H1 (cell line): ENCODE measurements at regions not wholly inside any gene's neighbourhood (a gene's known extent, or its start where the extent isn't known, plus 50 kb on each side); places are given as distances from the start of the nearest gene placed in this dataset.

Source experiments
- RFX5 ChIP-seq: IDR thresholded peaks from 2 replicates; pipeline ENCODE4 v1.6.1; 2011; ENCODE audit warnings: low read depth, low read length, improper control_type of control experiment, borderline replicate concordance

DNA sequence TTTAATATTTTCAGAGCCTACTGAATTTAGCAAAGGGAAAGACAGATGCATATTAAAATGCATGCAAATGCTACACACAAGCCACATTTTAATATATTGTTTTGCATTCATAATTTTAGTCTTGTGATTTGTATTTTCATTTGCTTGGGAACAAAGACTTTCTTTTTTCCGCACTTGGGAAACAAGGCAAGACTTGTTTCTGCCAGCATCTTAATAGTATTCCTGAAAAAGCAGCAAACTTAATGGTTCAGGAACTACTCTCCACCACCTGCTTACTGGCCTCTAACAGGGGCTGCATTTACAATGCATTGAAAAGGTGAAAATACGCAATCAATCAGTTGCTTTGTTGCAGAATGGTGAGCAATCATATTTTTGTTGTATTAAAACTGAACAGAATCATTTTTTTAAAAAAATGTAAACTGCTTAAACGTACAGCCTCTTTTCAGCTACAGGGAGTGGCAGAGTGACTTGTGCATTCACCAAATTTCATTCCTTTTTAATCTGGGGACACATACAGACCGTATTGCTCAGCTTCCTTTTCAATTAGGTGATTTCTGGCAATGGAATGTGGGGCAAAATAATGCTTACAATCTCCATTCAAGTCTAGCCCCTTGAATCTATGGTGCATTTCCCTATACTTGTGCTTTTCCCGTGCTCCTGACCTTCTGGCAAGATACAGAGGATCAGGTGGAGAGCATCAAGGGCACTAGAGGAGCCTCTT lies 144.1 kb upstream of the BTG1 start (continued):
- no peak for TF ChIP-seq RFX5
